Dendritic cell treated with granulocyte-macrophage colony-stimulating factor and Interleukin-4, amounts not matched to agents 40 ng/mL and 50 ng/mL, for 4 days (primary cell): ENCODE measurements at regions not wholly inside any gene's neighbourhood (a gene's known extent, or its start where the extent isn't known, plus 50 kb on each side); places are given as distances from the start of the nearest gene placed in this dataset.
"Not testable (repeated sequence)": the region's sequence is repeated elsewhere in the genome, so short reads cannot be mapped to it uniquely, and the experiment has no call there.

Source experiments
- H3K27ac Mint-ChIP-seq: one replicate; pipeline ENCODE4 v1.8.0; 2022; ENCODE audit warnings: mild to moderate bottlenecking, mixed read lengths
- H3K27me3 Mint-ChIP-seq: one replicate; pipeline ENCODE4 v1.8.0; 2022; ENCODE audit warnings: mild to moderate bottlenecking, mixed read lengths
- H3K36me3 Mint-ChIP-seq: one replicate; pipeline ENCODE4 v1.8.0; 2022; ENCODE audit warnings: low read depth, mixed read lengths
- H3K4me1 Mint-ChIP-seq: one replicate; pipeline ENCODE4 v1.8.0; 2022; ENCODE audit warnings: low read depth, mixed read lengths
- H3K4me3 Mint-ChIP-seq: one replicate; pipeline ENCODE4 v1.8.0; 2022; ENCODE audit warnings: mild to moderate bottlenecking, moderate library complexity, mixed read lengths
- H3K9me3 Mint-ChIP-seq: one replicate; pipeline ENCODE4 v1.8.0; 2022; ENCODE audit warnings: mixed read lengths
- intact Hi-C: fragments of 100-400 bp; cut with micrococcal nuclease; formaldehyde crosslinking; loops from one replicate; pipeline ENCODE4 v1.15.0; 2022

- intact Hi-C loops, result no loop called here
- Mint-ChIP-seq H3K27ac (no peak overlapping the region), H3K27me3 (peaks cover 3% of the 10 kb centered on the region), H3K36me3 (no peaks in the 10 kb centered on the region), H3K4me1 (no peaks in the 10 kb centered on the region), H3K9me3 (no peaks in the 10 kb centered on the region), H3K4me3 (no peak overlapping the region)
These were observed 653.9 kb upstream of the USP24 start for GRCh38 chr1:55869065-55869464.

DNA sequence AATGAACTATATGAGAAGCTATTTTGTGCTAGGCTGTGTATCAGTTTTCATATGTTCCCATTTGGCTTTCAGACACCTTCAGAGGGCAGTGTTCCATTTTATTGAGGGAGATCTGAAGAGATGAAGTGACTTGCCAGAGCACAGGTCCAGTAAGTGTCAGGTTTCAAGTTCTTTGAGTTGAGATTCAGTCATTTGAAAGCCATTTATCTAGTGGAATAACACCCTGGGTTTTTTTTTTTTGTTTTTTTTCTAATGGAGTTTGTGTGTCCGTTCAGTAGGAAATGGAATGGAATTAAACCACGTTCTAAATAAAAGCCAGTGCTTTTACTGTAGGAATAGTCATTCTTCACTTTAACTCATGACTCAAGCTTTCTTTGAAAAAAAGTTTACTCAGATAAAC lies 652.9 kb upstream of the USP24 start:
- no peak overlapping the region for H3K4me3 Mint-ChIP-seq
- no peak overlapping the region for H3K27ac Mint-ChIP-seq
- no peaks in the 10 kb centered on the region for H3K9me3 Mint-ChIP-seq
- H3K4me1 Mint-ChIP-seq, result no peaks in the 10 kb centered on the region
- intact Hi-C loops, result no loop called here
- peaks cover 2% of the 10 kb centered on the region for H3K27me3 Mint-ChIP-seq
- no peaks in the 10 kb centered on the region for H3K36me3 Mint-ChIP-seq

DNA sequence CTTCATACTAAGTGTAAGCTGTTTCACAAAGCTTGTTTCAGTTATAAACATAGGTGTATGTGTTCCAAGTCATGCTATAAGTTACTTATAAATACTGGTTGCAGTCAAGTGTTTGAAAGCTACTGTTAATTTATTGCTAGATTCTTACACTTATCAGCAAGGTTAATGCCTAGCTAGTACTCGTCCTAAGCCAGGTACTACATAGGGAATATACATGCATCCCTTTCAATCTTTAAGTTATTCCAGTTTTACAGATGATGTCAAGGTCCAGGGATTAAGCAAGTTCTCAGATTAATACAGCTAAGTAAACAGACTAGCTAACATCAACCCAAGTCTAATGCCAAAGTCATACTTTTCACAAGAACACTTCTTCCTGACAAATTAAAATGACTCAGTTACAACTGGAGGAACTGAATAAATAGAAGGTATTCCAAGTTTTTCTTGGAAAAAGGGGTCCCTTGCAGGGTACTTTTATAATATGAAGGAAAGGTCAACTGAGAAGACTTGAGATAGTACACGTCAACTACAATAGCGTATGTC lies 652.2 kb upstream of the USP24 start:
- no peak overlapping the region for H3K27ac Mint-ChIP-seq
- no peak overlapping the region for H3K4me3 Mint-ChIP-seq
- no peaks in the 10 kb centered on the region for H3K4me1 Mint-ChIP-seq
- intact Hi-C loops, result no loop called here
- H3K36me3 Mint-ChIP-seq, result no peaks in the 10 kb centered on the region
- H3K27me3 Mint-ChIP-seq, result no peaks in the 10 kb centered on the region
- no peaks in the 10 kb centered on the region for H3K9me3 Mint-ChIP-seq

GRCh38 chr1:55865778-55866177 lies 650.6 kb upstream of the USP24 start:
- H3K4me3 Mint-ChIP-seq, H3K27me3 Mint-ChIP-seq, intact Hi-C loops, H3K4me1 Mint-ChIP-seq, H3K27ac Mint-ChIP-seq, H3K36me3 Mint-ChIP-seq, H3K9me3 Mint-ChIP-seq: not testable (repeated sequence)

DNA sequence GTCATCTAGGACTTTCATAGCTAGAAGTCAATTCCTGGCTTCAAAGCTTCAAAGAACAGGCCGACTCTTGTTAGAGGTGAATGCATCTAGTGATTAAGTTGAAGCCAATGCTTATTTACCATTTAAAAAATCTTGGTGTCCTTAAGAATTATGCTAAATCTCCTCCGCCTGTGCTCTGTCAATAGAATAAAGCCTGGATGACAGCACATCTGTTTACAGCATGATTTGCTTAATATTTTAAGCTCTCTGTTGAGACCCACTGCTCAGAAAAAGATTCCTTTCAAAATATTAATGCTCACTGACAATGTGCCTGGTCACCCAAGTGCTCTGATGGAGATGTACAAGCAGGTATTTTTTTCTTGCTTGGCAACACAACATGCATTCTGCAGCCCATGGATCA lies 649.1 kb upstream of the USP24 start:
- Mint-ChIP-seq H3K27ac (no peak overlapping the region), H3K4me1 (peaks cover 5% of the 10 kb centered on the region), H3K9me3 (no peaks in the 10 kb centered on the region), H3K27me3 (peaks cover 5% of the 10 kb centered on the region), H3K36me3 (no peaks in the 10 kb centered on the region), H3K4me3 (no peak overlapping the region)
- intact Hi-C loops, result no loop called here

DNA sequence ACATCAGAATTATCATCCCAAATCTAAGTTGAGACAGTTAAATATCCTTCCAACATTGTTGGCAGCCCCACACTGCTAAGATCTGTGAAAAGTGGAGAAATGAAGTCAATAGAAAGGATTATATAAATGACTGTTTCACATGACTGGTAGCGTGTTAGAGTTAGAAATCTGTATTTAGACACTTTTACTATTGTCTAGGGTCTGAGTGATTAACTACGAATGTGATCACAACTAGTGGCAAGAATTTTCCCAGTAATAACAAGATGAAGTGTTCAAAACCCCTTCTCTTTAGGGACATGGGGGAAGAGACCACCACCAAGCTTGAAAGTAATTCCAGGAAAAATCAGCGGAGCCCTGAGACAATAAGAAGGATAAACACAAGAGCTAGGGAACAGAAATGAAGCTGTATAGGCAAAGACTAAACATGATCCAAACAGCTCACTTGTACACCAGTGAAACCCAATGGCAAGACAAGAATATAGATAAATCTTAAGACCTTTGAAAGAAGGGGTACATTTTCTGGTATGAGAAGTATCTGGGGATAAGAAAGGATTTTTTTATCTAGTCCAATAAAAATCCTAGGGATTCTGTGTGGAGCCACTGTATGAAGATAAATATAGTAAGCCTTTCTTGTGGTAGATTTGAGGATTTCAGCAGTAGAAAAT lies 646.6 kb upstream of the USP24 start:
- no peaks in the 10 kb centered on the region for H3K9me3 Mint-ChIP-seq
- intact Hi-C loops, result no loop called here
- H3K36me3 Mint-ChIP-seq, result no peaks in the 10 kb centered on the region
- peaks cover 5% of the 10 kb centered on the region for H3K4me1 Mint-ChIP-seq
- H3K27ac Mint-ChIP-seq, result no peak overlapping the region
- H3K27me3 Mint-ChIP-seq, result peaks cover 5% of the 10 kb centered on the region
- H3K4me3 Mint-ChIP-seq, result no peak overlapping the region

DNA sequence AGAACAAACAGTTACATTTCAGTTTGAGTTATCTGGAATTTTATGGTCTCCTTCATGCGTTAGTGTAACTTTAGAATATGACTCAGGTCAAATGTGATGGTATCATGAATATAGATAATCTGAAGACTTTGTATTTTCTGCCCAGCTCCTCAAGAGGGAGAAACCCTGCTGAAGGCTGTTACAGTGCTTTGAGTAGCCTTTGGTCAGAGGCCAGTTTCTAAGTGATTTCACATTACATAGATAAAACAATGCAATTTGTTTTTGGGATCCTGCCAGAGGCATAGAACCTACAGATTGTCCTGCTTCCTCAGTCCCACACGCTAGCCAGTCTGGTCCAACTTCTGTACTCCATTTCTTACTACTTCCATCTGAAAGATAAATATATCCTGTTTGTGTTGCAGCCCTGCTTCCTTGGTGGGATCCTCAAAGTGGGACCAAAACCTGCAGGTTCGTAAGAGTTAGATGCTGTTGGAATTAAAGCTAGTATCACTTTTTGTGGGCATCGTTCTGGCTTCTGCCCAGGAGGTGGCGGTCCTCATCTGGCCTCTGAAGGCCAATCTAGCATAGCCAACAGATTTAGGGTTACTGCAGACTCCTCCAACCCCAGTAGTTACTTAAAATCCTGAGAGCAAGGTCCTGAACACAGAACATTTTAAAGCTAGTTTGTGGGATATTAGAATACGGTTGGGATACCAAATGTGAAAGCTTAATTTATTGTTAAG lies 645.8 kb upstream of the USP24 start:
- intact Hi-C loops, result no loop called here
- Mint-ChIP-seq H3K27ac (no peak overlapping the region), H3K4me3 (no peak overlapping the region), H3K9me3 (no peaks in the 10 kb centered on the region), H3K27me3 (peaks cover 5% of the 10 kb centered on the region), H3K36me3 (no peaks in the 10 kb centered on the region), H3K4me1 (peaks cover 5% of the 10 kb centered on the region)

DNA sequence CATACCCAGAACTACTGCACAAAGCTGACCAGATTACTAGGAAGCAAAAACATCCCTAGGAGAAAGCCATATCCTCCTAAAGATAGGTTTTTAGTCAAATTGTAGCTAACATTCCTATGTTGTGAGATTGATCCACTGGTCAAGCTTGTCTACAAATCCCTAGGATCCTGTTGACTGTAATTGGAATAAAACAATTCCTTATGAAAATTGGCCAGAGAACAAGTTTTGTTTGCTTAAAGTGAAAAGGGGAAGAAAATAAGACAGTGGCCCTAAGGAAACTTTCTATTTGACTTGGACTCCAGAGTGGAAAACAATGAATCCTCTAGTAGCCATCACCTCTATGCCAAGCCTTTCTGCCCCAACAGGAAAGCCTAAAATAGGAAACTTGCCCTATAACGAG lies 645.2 kb upstream of the USP24 start:
- no peaks in the 10 kb centered on the region for H3K9me3 Mint-ChIP-seq
- no peaks in the 10 kb centered on the region for H3K36me3 Mint-ChIP-seq
- no peak overlapping the region for H3K27ac Mint-ChIP-seq
- peaks cover 5% of the 10 kb centered on the region for H3K27me3 Mint-ChIP-seq
- intact Hi-C loops, result no loop called here
- no peak overlapping the region for H3K4me3 Mint-ChIP-seq
- peaks cover 5% of the 10 kb centered on the region for H3K4me1 Mint-ChIP-seq

GRCh38 chr1:55854911-55855310 lies 639.7 kb upstream of the USP24 start:
- intact Hi-C loops, result no loop called here
- Mint-ChIP-seq H3K27ac (no peak overlapping the region), H3K27me3 (peaks cover 2% of the 10 kb centered on the region), H3K36me3 (no peaks in the 10 kb centered on the region), H3K9me3 (no peaks in the 10 kb centered on the region), H3K4me3 (no peak overlapping the region), H3K4me1 (no peaks in the 10 kb centered on the region)

DNA sequence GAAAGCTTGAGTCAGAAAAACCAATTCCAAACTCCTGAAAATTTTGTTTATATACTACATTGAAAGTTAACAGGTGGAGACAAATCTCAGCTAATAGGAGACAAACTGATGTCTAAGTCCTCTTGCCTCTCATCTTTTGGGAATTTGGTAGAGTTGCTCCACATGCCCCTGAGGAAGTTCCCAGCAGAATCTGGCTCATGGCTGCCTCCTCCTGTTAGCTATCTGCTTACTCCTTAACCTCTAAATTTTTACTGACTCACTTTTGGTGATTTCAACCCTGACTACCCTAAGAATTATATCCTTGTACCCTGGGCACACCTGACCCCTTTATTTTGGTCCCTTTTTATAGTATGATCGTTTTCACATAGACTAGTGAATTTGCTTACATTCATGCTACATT lies 633.7 kb upstream of the USP24 start:
- H3K4me3 Mint-ChIP-seq, result no peak overlapping the region
- intact Hi-C loops, result no loop called here
- H3K27me3 Mint-ChIP-seq, result peaks cover 3% of the 10 kb centered on the region
- no peaks in the 10 kb centered on the region for H3K4me1 Mint-ChIP-seq
- H3K27ac Mint-ChIP-seq, result no peak overlapping the region
- H3K36me3 Mint-ChIP-seq, result no peaks in the 10 kb centered on the region
- no peaks in the 10 kb centered on the region for H3K9me3 Mint-ChIP-seq

GRCh38 chr1:55846051-55846450 lies 630.9 kb upstream of the USP24 start:
- no peaks in the 10 kb centered on the region for H3K4me1 Mint-ChIP-seq
- H3K27ac Mint-ChIP-seq, result no peak overlapping the region
- H3K36me3 Mint-ChIP-seq, result no peaks in the 10 kb centered on the region
- no peak overlapping the region for H3K4me3 Mint-ChIP-seq
- H3K9me3 Mint-ChIP-seq, result peaks cover 6% of the 10 kb centered on the region
- peaks cover 2% of the 10 kb centered on the region for H3K27me3 Mint-ChIP-seq
- intact Hi-C loops, result no loop called here

- intact Hi-C loops, result no loop called here
- peaks cover 3% of the 10 kb centered on the region for H3K27me3 Mint-ChIP-seq
These were observed 629.2 kb upstream of the USP24 start for GRCh38 chr1:55844322-55844721.

DNA sequence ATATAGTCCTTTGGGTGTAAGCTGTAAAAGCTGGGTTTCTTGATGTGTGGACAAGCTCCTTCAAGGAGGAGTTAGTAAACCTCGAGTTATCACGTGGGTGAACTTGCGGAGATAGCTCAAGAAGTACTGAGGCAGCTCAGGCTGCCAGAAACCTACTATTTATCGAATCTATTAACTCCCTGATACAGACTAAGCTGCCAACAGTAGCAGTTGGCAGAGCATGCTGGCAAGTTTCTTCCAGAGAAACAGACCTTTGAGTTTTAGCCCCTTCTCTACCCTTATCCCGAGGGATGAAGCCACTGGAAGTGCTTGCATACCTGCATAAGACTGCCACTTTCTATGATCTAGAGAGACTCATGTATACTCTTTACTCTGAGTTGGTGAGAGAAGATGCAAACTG lies 624.5 kb upstream of the USP24 start:
- peaks cover 8% of the 10 kb centered on the region for H3K9me3 Mint-ChIP-seq
- no peaks in the 10 kb centered on the region for H3K4me1 Mint-ChIP-seq
- peaks cover 4% of the 10 kb centered on the region for H3K27me3 Mint-ChIP-seq
- H3K36me3 Mint-ChIP-seq, result no peaks in the 10 kb centered on the region
- no peak overlapping the region for H3K4me3 Mint-ChIP-seq
- intact Hi-C loops, result no loop called here
- H3K27ac Mint-ChIP-seq, result no peak overlapping the region

More at GRCh38 chr1:55844322-55844721, 629.2 kb upstream of the USP24 start:
- peaks cover 8% of the 10 kb centered on the region for H3K9me3 Mint-ChIP-seq
- no peaks in the 10 kb centered on the region for H3K4me1 Mint-ChIP-seq
- H3K27ac Mint-ChIP-seq, result no peak overlapping the region
- no peak overlapping the region for H3K4me3 Mint-ChIP-seq
- no peaks in the 10 kb centered on the region for H3K36me3 Mint-ChIP-seq

GRCh38 chr1:55839221-55839620 lies 624.1 kb upstream of the USP24 start:
- no peaks in the 10 kb centered on the region for H3K36me3 Mint-ChIP-seq
- H3K4me1 Mint-ChIP-seq, result no peaks in the 10 kb centered on the region
- intact Hi-C loops, result no loop called here
- peaks cover 4% of the 10 kb centered on the region for H3K27me3 Mint-ChIP-seq
- H3K9me3 Mint-ChIP-seq, result peaks cover 8% of the 10 kb centered on the region
- H3K4me3 Mint-ChIP-seq, result no peak overlapping the region
- no peak overlapping the region for H3K27ac Mint-ChIP-seq

DNA sequence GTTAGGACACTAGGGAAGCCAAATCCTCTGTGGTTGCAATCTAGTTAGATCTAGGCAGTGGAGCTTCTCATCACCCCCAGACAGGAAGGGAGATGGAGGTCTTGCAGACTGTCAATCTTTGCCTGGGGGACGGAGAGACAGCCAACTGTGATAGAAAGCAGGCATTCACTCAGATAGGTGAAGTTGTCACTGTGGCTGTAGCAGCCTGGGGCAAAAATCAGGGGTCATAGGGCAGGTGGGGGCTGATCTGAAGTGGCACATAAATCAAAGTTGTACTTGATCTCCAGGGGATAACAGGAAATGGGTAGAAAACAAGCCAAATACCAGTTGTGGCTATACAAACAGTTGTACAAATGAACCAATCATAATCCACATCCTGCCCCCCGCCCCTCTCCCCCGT lies 620.9 kb upstream of the USP24 start:
- intact Hi-C loops, result no loop called here
- no peaks in the 10 kb centered on the region for H3K4me1 Mint-ChIP-seq
- H3K4me3 Mint-ChIP-seq, result no peak overlapping the region
- no peaks in the 10 kb centered on the region for H3K36me3 Mint-ChIP-seq
- peaks cover 4% of the 10 kb centered on the region for H3K27me3 Mint-ChIP-seq
- H3K27ac Mint-ChIP-seq, result no peak overlapping the region
- H3K9me3 Mint-ChIP-seq, result peaks cover 2% of the 10 kb centered on the region
